Esophagus squamous epithelium (tissue), 4 donors: ENCODE measurements at regions not wholly inside any gene's neighbourhood (a gene's known extent, or its start where the extent isn't known, plus 50 kb on each side); places are given as distances from the start of the nearest gene placed in this dataset.

Source experiments
- POLR2A ChIP-seq, 4 donors: fragments of 450-650 bp; IDR thresholded peaks; one replicate each; pipeline ENCODE4 v1.6.1; 2017; ENCODE audit warnings: antibody characterized with exemption in 4 of 4, mild to moderate bottlenecking in 4 of 4, moderate library complexity in 3 of 4
- TF ChIP-seq, protein P1 (sequence below), 6 experiments: fragments of 450-650 bp in 4 of 6; fragments of 200-600 bp in 2 of 6; sonication (generic) in 2 of 6; IDR thresholded peaks; one replicate each; pipeline ENCODE4 v1.5.1; 2016 to 2019; ENCODE audit warnings: antibody characterized with exemption in 6 of 6, mild to moderate bottlenecking in 4 of 6, moderate library complexity in 4 of 6

DNA sequence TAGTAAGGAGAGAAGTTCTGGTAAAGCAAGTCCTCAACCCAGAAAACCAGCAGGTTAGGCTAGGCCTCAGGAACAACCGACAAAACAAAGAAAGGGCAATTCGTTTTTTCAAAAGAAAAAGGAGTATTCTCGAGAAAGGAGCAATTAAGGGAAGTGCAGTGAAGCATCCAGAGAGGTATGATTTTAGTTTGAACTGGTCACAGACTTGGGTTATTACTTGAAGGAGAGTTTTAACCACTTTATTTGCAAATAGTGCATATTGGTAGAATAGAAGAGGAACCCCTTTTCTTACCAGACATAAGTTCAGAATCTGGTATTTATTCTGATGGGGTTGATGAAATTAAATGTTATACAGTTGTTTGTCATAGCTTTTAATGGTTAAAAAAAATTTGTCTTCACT is 110.0 kb upstream of the GCFC2 start:
- TF ChIP-seq, protein P1, sequence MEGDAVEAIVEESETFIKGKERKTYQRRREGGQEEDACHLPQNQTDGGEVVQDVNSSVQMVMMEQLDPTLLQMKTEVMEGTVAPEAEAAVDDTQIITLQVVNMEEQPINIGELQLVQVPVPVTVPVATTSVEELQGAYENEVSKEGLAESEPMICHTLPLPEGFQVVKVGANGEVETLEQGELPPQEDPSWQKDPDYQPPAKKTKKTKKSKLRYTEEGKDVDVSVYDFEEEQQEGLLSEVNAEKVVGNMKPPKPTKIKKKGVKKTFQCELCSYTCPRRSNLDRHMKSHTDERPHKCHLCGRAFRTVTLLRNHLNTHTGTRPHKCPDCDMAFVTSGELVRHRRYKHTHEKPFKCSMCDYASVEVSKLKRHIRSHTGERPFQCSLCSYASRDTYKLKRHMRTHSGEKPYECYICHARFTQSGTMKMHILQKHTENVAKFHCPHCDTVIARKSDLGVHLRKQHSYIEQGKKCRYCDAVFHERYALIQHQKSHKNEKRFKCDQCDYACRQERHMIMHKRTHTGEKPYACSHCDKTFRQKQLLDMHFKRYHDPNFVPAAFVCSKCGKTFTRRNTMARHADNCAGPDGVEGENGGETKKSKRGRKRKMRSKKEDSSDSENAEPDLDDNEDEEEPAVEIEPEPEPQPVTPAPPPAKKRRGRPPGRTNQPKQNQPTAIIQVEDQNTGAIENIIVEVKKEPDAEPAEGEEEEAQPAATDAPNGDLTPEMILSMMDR (IDR thresholded peaks at IDR 0.05) = no peak
- no peak for TF ChIP-seq POLR2A (IDR thresholded peaks at IDR 0.05)
